OCI-M1 (cell line): ENCODE measurements at regions not wholly inside any gene's neighbourhood (a gene's known extent, or its start where the extent isn't known, plus 50 kb on each side); places are given as distances from the start of the nearest gene placed in this dataset.
"Not testable (repeated sequence)": the region's sequence is repeated elsewhere in the genome, so short reads cannot be mapped to it uniquely, and the experiment has no call there.

Source experiments
- DNase-seq: peaks from one replicate; lab custom pipeline; 2025; lab: John Stamatoyannopoulos, UW

DNA sequence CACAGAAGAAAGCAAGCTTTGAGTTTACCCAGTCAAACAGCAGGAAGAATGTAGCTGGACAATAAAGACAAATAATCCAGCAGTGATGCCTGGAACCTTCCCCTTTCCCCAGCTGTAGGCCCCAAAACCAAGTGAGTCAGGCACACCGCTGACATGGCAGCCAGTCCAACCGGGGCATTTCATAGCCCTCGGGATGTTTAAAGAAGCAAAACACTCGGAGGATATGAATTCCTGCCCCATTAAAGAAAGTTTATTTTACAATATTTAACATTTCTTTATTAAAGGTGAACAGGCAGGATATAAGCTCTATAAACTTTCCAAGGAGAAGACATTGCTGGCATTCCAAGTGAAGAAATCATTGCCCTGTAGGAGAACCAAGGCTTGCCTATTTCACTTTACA is 507.6 kb upstream of the TNP1 start:
- no peak for DNase-seq

DNA sequence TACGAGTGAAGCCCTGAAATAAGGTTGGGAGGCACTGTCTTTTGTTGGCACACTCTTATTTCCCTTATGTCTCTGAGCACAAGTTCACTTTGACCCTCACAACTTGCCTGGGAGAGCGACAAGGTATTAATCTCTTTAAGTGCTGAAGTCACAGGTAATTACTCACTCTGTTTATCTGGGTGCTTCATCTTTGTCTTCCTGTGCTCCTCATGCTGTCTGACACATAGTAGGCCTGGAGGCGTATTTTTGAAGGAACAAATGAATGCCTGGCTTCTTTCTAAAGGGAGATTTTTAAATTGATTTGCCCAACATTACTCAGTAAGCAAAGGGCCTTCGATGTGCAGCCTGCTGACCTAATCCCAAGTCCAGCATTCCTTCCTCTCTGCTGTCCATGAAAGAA is 507.1 kb upstream of the TNP1 start:
- DNase-seq, result no peak

DNA sequence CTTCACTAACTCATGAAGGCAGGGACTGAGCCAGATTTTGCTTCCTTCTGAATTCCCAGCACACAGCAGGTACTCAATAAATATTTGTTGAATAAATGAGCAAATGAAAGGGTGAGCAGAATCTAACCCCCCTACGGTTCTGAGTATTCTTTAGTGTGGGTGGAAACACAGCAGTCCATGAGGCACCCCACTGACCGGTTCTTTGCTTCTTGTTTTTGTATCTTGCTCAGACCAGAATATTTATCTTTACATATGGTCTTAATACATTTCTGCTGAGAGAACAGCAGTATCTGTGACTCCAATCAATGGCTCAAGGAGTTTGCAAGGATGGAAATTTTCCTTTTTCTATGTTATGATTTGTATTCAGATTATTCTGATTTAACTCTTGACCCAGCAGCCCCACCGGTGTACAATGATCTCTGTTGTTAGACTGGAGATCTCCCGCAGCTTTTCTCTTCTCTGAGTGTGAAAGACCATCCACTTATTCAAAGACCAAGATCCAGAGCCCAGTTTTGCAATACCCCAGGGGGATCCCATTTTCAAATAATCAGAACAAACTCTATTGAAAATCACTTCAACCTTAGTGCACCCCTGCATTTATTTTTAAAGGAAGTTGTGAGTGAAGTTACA is 506.5 kb upstream of the TNP1 start:
- no peak for DNase-seq

DNA sequence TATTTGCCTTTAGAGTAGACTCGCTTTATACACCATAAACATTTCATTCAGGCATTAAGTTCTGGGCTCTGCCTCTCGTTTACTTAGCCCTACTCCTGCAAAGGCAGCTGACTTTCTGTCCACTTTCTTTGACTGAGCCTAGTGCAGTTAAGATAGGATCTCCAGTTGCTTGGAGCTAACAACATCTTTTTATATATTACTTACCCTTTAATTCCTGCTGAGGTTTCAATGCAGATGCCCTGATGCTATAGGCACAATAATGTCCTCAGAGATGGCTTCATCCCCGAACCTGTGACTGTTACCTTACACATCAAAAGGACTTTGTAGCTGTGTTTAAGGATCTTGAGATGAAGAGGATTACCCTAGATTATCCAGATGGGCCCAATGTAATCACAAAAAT is 505.8 kb upstream of the TNP1 start:
- DNase-seq, result no peak

DNA sequence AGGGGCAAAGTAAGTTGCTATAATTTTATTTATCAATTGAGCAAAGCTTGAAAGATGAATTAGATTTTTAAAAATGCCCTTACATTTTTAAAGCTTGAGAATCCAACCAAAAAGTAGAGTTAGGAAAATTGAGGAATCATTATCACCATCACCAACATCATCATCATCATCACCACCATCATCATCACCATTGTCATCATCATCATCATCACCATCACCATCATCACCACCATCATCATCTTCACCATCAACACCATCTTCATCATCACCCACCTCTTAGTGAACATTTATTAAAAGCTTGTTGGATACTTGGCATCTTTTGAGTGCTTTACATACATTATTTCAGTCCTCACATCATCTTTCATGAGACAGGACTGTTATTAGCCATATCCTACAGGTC is 504.4 kb upstream of the TNP1 start:
- DNase-seq, result no peak

DNA sequence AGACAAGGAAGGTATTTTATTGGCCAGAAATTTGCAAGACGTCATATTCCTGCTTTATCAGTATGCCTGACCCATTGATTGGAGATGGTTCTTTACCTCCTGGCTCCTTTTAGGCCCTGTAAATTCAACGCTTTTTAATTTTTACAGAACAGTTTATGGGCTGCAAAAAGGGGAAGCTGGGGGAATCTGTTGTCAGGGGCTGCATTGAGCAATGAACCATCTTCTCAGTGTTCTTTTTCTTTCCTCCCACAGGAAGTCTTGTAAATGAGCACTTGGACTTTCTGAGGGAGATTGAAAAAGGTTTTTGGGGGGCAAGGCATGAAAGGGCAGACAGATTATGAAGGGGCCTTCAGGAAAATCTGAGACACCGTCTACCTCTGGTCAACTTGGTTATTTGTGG is 503.6 kb upstream of the TNP1 start:
- DNase-seq, result peak; percentile 77

DNA sequence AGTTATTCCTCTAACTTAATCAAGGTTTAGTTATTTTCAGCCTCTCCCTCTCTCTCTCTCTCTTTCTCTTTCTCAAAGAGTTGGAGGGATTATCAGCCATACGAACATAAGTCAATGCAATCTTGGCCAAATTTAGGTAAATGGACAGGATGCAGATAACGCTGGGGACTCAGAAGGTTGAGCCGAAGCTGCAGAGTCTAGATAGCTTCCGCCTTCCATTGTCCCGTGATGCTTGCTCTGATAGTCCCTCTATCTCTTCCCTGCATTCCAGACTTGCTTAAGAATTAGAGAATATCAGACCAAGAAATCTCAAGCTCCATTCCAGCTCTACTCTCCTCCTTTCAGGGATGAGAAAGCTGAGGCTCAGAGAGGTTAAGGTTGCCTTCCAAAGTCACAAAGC is 502.8 kb upstream of the TNP1 start:
- DNase-seq, result peak; percentile 78

DNA sequence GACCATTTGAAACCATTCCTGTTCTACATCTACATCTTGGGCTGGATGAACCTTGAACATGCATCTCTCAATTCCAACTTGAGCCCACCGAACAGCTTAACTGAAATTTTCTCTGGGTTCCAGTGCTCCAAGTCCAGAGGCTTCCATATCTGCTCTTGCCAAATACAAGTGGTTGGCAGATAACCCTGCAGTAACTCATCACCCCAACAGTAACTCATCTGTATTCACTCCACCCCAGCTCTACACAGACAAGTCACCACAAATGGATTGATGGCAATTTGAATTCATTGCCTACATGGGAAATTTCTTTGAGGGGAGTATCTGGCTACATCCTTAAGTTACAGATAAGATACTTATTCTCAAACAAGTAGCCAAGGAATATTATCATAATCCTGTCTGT is 502.4 kb upstream of the TNP1 start:
- peak; percentile 75 for DNase-seq

DNA sequence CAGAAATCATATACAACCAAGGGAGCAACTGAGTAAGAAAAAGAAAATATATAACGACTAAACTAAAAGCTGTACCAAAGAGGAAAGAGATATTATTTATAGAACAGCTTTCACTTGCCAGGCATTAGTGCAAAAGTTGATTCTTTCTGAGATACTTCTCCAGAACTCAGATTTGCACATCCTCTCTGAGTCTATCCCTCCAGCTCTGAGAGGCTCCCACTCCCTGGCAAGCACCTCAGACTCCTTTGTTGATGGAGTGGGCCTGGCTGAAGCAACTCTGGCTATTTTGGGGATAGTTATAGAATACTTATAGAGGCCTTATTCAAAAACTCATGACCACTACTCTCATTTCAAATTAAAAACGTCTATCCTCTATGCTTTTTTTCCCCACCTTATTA is 501.6 kb upstream of the TNP1 start:
- DNase-seq, result no peak

DNA sequence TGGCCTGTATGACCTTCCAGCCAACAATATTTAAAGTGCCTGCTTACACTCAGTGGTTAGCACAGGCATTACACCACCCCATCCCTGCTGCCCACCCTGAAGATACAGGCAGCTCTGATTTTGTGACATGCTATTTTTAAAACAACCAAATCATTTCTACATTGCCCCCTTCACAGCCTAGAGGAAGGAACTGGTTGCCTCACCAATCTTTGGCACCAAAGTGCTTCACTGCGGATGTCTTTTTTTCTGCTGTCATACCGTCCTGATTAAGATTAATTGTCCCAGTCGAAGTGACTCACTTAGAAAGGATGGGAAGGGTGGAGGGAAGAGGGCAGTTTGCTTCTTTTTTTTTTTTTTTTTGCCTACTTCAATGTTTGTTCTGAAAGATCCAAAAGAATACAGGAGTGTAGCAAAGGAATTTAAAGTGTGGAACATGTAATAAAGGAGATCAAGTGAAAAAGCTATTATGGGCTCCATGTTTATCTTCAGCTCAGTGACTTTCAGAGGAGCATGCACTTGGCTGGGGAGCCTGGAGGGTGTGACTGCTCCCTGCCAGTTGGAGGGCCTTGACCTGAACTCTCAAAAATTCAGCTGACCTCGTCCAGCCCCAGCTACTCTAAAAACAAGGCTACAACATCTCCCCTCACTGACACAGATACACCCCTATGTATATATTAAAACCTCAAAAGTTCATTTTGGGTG is 501.1 kb upstream of the TNP1 start:
- DNase-seq, result peak; percentile 60

DNA sequence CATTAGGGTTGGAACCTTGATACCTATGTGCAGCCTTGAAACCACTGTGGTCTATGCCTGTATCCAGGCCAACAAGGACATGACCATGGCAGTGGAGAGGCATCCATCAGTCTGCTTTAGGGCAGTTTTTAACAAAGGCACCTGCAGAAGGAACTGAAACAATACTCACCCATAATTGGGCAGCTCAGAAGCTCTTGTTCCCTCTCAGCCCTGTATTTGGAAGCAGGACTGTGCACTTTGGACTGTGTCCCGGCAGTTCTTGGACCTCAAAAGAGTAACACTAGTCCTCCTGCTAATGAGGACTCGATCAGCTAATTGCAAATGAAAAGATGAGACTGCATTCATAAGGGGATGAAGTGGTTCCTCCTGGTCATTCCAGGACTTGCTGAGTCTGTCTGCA is 500.2 kb upstream of the TNP1 start:
- no peak for DNase-seq

DNA sequence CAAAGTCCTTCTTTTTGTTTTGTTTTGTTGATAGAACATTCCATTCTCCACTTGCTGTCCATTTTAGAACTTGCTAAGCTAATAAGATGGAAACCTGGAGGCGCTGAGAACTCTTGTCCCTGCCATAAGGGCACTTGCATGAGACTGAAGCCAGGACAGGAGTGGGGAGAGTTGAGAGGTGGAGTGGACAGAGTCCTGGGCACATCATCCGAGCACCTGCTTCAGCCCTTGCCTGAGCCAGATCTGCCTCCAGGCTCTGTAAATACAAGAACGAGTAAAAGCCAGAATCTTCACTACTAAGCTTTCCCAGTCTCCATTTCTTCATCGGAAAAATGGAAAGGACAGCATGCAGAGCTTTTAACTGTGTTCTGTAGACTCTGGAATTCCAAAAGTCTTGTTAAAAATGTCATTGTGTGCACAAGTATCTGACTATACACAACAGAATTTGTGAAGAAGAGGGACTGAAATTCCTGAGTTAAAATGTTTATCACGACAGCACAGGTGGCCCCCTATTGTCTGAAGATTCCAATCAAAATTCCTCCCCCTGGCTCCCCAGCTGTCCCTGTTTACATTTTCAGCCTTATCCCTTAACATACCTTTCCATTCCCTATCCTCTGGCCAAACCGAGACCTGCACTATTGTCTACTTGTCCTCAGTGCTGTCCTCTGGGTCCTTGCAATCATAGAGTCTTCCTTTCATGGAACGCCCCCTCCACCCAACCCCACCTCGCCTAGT is 498.2 kb upstream of the TNP1 start:
- DNase-seq, result no peak

DNA sequence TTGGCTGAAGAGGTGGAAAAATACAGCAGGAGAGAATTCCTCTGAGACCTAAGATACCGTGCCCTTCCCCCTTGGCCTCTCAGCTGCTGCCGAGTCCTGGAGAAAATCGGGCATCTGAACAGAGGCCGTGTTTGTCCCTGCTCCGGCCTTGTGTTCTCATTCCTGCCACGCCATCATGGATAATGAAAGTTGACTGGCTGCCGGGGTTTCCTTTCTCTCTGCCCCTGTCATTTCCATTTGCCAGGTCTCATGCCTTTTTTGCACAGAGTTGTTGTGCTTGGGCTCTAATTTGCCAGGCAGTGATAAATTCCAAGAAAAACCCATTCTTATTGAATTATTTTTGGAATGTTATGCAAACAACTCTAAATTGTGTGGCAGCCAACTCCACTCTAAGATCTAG is 496.9 kb upstream of the TNP1 start:
- DNase-seq, result no peak

DNA sequence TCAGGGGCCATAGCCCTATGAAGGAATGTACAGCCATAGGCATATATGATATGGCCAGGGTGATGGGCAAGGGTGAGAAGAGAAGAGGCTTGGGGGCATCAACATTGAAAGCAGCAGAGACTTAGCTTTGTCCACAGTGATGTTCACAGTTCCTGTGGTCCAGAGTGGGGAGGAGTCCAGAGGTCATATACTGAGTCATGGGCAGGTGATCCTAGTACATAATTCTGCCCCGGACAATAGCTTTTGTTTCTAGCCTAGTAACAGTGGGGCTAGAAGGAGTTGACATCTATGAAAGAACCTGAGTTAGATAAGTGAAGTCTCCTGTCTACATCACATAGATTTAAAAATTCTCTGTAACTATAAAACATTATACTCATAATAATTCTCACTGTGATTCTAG is 496.3 kb upstream of the TNP1 start:
- DNase-seq, result no peak

DNA sequence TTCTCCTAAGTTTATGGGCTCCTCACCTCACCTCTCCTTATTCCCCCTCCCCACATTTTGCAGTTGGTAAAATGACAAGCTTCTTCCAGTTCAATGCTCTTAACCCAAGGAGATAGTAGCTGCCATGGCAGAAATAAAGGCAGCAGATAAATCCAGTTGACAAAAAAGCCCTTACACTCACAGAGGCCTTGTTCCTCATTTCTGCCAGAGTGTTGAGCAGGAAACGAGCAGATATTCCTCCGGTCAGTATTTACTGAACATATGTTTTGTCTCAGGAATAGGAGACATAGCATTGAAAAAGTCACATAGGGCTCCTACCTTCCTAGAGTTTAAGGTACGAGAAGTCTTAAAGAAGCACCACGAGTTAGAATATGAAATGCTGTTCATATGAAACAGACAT is 493.7 kb upstream of the TNP1 start:
- DNase-seq, result peak; percentile 75

DNA sequence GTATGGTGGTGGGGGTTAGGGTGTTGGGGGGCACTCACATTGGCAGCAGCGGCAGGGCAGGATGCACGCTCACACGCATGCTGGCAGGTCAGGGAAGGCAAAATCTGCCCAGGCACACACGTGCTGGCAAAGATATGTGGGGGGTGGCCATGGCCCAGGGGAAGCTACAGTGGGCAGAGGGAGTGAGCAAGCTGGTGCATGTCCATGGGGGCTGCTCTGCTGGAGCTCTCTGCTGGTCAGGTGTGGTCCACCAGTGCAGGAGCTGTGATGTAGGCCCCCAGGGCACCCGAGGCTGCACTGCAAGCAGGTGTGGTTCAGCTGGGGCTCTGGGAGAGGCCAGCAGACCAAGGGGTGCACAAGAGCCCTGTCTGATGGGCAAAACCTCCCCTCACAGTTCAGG is 491.5 kb upstream of the TNP1 start:
- DNase-seq, result no peak

DNA sequence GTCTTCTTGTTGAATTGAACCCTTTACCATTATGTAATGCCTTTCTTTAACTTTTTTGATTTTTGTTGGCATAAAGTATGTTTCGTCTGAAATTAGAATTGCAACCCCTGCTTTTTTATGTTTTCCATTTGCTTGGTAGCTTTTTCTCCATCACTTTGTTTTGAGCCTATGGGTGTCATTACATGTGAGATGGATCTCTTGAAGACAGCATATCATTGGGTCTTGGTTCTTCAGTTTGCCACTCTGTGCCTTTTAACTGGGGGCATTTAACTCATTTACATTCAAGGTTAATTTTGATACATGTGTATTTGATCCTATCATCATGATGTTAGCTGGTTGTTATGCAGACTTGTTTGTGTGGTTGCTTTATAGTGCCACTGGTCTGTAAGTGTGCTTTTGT is 489.4 kb upstream of the TNP1 start:
- no peak for DNase-seq

DNA sequence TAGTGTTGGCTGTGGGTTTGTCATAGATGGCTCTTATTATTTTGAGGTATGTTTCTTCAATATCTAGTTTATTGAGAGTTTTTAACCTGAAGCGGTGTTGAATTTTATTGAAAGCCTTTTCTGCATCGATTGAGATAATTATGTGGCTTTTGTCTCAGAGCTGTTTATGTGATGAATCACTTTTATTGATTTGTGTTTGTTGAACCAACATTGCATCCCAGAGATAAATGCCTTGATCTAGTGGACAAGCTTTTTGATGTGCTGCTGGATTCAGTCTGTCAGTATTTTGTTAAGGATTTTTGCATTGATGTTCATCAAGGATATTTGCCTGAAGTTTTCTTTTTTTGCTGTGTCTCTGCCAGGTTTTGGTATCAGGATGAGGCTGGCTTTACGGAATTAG is 487.8 kb upstream of the TNP1 start:
- DNase-seq, result not testable (repeated sequence)

DNA sequence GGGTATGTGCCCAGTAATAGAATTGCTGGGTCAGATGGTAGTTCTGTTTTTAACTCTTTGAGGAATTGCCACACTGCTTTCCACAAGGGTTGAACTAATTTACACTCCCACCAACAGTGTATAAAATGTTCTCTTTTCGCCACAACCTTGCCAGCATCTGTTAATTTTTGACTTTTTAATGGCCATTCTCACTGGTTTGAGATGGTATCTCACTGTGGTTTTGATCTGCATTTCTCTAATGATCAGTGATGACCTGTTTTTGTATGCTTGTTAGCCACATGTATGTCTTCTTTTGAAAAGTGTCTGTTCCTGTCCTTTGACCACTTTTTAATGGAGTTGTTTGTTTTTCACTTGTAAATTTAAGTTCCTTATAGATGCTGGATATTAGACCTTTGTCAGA is 486.2 kb upstream of the TNP1 start:
- DNase-seq, result not testable (repeated sequence)

DNA sequence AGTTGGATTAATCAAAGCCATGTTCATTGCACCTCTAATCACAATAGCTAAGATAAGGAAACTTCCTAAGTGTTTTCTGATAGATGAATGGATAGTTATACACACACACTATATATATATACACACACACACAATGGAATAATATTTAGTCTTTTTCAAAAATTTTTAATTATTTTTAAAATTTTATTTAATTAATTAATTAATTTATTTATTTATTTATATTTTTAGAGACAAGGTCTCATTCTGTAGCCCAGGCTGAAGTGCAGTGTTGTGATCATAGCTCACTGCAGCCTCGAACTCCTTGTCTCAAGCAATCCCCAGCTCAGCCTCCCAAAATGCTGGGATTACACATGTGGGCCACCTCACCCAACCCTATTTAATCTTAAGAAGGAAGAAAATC is 481.0 kb upstream of the TNP1 start:
- DNase-seq, result no peak

DNA sequence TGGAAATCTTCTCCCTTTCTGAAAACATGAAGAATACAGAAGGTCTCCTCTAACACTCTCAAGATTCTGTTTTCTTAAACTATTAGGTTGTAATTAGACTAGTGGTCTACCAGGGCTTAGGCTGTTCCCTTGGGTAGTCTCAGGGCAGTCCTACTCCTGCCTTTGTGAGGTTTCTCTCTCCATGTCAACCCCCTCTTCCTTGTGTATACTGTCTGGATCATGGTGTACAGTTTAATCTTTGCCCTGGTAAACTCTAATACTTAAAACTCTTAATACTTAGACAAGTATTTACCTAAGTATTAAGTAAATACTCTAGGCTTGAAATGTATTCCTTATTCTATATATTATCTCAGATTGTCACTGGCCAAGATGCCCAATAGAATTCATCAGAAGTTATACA is 480.3 kb upstream of the TNP1 start:
- no peak for DNase-seq

DNA sequence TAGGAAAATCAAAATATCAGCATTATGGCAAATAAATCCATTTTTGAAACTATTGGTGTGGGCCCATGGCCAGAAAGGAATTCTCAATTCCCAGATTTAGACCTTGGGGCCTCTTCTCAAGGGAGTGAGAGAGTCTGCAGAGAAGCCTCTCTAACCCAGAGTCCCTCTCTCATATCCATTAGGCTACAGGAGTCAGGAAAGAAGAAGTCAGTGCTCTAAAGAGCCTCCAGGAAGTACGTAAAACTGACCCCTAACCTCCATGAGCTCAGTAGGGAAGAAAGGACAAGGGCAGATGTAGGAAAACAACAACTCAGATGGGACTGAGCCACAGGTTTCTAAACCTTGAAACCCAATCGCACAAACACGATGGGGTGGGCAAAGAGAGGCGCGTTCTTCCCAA is 479.9 kb upstream of the TNP1 start:
- no peak for DNase-seq

DNA sequence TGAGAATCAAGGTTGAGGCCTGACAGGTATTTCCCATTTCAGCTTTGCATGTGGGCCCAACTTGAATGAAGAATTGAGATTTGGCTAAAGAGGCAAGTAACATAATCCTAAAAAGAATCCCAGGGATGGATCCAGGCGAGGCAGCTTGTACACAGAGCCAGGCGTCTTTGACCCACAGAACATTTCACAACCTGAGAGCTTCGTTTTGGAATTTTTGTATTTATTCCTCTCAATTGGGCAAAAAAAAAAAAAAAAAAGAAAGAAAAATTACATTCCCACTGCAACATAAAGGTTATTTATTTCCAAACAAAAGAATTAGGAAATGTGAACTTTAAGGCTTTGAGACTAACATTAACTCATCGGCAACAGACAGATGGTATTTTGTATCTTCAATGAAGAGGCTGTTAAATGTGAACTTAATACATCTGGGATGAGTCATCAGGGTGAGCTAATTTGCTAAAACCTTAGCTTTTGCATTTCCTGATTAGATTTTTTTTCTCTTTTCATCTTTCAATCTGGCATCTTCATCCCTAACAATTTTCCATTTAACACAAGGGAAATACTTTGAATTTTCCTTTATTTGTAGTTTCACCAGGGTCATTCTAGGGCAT is 478.5 kb upstream of the TNP1 start:
- no peak for DNase-seq
